Suprapubic skin (tissue), 4 donors: ENCODE measurements at regions not wholly inside any gene's neighbourhood (a gene's known extent, or its start where the extent isn't known, plus 50 kb on each side); places are given as distances from the start of the nearest gene placed in this dataset.

Source experiments
- POLR2A ChIP-seq, 2 donors: fragments of 450-650 bp; IDR thresholded peaks; one replicate each; pipeline ENCODE4 v1.6.1; 2017; ENCODE audit warnings: antibody characterized with exemption in 2 of 2, mild to moderate bottlenecking in 2 of 2, moderate library complexity in 2 of 2
- POLR2AphosphoS5 ChIP-seq, 3 donors: sonication (generic); formaldehyde crosslinking; IDR thresholded peaks; one replicate each; pipeline ENCODE4 v1.6.1; 2017; ENCODE audit warnings: antibody characterized with exemption in 3 of 3
- TF ChIP-seq, protein P1 (sequence below), 2 donors: fragments of 200-600 bp in 1 of 2; fragments of 450-650 bp in 1 of 2; sonication (generic) in 1 of 2; IDR thresholded peaks; one replicate each; pipeline ENCODE4 v1.5.1; 2016 to 2019; ENCODE audit warnings: antibody characterized with exemption in 2 of 2, mild to moderate bottlenecking in 1 of 2, moderate library complexity in 1 of 2

DNA sequence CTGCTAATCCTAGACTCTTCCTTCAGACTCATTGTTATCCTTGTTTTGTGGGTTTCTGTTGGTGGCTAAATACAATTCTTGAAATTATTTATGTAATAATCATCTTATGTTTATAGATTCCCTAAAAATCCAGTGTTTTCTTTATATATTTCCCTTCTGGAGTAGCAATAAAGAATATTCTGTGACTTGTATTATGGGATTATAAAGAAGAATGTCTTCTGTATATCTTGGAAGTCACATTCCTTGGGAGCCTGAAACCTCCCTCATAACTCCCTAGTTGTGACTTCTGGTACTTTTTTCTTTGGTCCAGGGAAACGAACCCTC lies 356.1 kb downstream of the TMEM167A start:
- no peak for TF ChIP-seq POLR2A (IDR thresholded peaks at IDR 0.05)
- TF ChIP-seq, protein P1, sequence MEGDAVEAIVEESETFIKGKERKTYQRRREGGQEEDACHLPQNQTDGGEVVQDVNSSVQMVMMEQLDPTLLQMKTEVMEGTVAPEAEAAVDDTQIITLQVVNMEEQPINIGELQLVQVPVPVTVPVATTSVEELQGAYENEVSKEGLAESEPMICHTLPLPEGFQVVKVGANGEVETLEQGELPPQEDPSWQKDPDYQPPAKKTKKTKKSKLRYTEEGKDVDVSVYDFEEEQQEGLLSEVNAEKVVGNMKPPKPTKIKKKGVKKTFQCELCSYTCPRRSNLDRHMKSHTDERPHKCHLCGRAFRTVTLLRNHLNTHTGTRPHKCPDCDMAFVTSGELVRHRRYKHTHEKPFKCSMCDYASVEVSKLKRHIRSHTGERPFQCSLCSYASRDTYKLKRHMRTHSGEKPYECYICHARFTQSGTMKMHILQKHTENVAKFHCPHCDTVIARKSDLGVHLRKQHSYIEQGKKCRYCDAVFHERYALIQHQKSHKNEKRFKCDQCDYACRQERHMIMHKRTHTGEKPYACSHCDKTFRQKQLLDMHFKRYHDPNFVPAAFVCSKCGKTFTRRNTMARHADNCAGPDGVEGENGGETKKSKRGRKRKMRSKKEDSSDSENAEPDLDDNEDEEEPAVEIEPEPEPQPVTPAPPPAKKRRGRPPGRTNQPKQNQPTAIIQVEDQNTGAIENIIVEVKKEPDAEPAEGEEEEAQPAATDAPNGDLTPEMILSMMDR (IDR thresholded peaks at IDR 0.05): no peak
- TF ChIP-seq POLR2AphosphoS5 (IDR thresholded peaks at IDR 0.05): no peak
